ENCODE measurements at regions not wholly inside any gene's neighbourhood (a gene's known extent, or its start where the extent isn't known, plus 50 kb on each side); places are given as distances from the start of the nearest gene placed in this dataset.

GRCh38 chr5:33153372-33153771 is 287.4 kb upstream of the TARS1 start:
- H3K4me3 ChIP-seq (ENCODE audit: low read length): no peak overlapping the region
- TF ChIP-seq CTCF (conservative IDR thresholded peaks at IDR 0.05; ENCODE audit: low read depth, low read length) (no peak), EZH2 (IDR thresholded peaks at IDR 0.05; ENCODE audit: low read length, unreplicated experiment) (no peak), EZH2phosphoT487 (IDR thresholded peaks at IDR 0.05; ENCODE audit: borderline replicate concordance, low read length) (no peak)
- no peaks in the 10 kb centered on the region for H3F3A ChIP-seq (ENCODE audit: low read length, unreplicated experiment)
- no peaks in the 10 kb centered on the region for H3K79me2 ChIP-seq (ENCODE audit: low read length)
- intact Hi-C loops (cut with micrococcal nuclease): no loop called here
- ChIA-PET POLR2A (ENCODE audit: unreplicated experiment) (no interaction called here), CTCF (no interaction called here)
- DNase-seq (no peak), ATAC-seq (no peak)
- H3K4me1 ChIP-seq (ENCODE audit: insufficient read depth, low read length): peaks cover 17% of the 10 kb centered on the region
- peak overlapping the region; percentile 54 for H3K27ac ChIP-seq (ENCODE audit: low read length)
- no peaks in the 10 kb centered on the region for H3K9me2 ChIP-seq (replicated peaks; ENCODE audit: low read length)
- no peaks in the 10 kb centered on the region for H3K27me3 ChIP-seq (ENCODE audit: low read length)
- no peak overlapping the region for H3K4me2 ChIP-seq (ENCODE audit: low read length)
- H2AFZ ChIP-seq (ENCODE audit: low read length): peak overlapping the region; percentile 20; the same call in 1 of the 2 replicates
- no peak overlapping the region for H3K9ac ChIP-seq (ENCODE audit: low read length)
- H4K20me1 ChIP-seq (ENCODE audit: low read length): no peaks in the 10 kb centered on the region
- no peaks in the 10 kb centered on the region for H3K36me3 ChIP-seq (ENCODE audit: low read depth, low read length)
- BruUV-seq (replicated peaks): no TSS peak
- no peaks in the 10 kb centered on the region for H3K9me3 ChIP-seq (ENCODE audit: low read length)

GRCh38 chr5:33153831-33154230 is 286.9 kb upstream of the TARS1 start:
- H3K36me3 ChIP-seq (ENCODE audit: low read depth, low read length): no peaks in the 10 kb centered on the region
- no peaks in the 10 kb centered on the region for H3K9me3 ChIP-seq (ENCODE audit: low read length)
- intact Hi-C loops (cut with micrococcal nuclease): no loop called here
- no peaks in the 10 kb centered on the region for H3K27me3 ChIP-seq (ENCODE audit: low read length)
- peak; percentile 31; the same call in 1 of the 2 replicates for ATAC-seq
- H3K79me2 ChIP-seq (ENCODE audit: low read length): no peaks in the 10 kb centered on the region
- no peak overlapping the region for H3K4me2 ChIP-seq (ENCODE audit: low read length)
- ChIA-PET POLR2A (ENCODE audit: unreplicated experiment) (no interaction called here), CTCF (no interaction called here)
- H3K4me3 ChIP-seq (ENCODE audit: low read length): no peak overlapping the region
- no peak for TF ChIP-seq EZH2phosphoT487 (IDR thresholded peaks at IDR 0.05; ENCODE audit: borderline replicate concordance, low read length)
- TF ChIP-seq EZH2 (IDR thresholded peaks at IDR 0.05; ENCODE audit: low read length, unreplicated experiment): no peak
- no peak overlapping the region for H3K9ac ChIP-seq (ENCODE audit: low read length)
- no TSS peak for BruUV-seq (replicated peaks)
- H3K9me2 ChIP-seq (replicated peaks; ENCODE audit: low read length): no peaks in the 10 kb centered on the region
- no peaks in the 10 kb centered on the region for H4K20me1 ChIP-seq (ENCODE audit: low read length)
- peaks cover 13% of the 10 kb centered on the region for H3K4me1 ChIP-seq (ENCODE audit: insufficient read depth, low read length)
- peak overlapping the region; percentile 20; the same call in 1 of the 2 replicates for H2AFZ ChIP-seq (ENCODE audit: low read length)
- peak; percentile 73 for DNase-seq
- H3K27ac ChIP-seq (ENCODE audit: low read length): peak overlapping the region; percentile 54
- no peaks in the 10 kb centered on the region for H3F3A ChIP-seq (ENCODE audit: low read length, unreplicated experiment)

GRCh38 chr5:33160871-33161270 is 279.9 kb upstream of the TARS1 start:
- Histone ChIP-seq H3F3A (ENCODE audit: low read length, unreplicated experiment) (no peaks in the 10 kb centered on the region), H3K79me2 (ENCODE audit: low read length) (no peaks in the 10 kb centered on the region), H3K27me3 (ENCODE audit: low read length) (no peaks in the 10 kb centered on the region), H3K36me3 (ENCODE audit: low read depth, low read length) (no peaks in the 10 kb centered on the region), H2AFZ (ENCODE audit: low read length) (no peak overlapping the region), H4K20me1 (ENCODE audit: low read length) (no peaks in the 10 kb centered on the region), H3K9ac (ENCODE audit: low read length) (no peak overlapping the region), H3K4me3 (ENCODE audit: low read length) (no peak overlapping the region), H3K4me2 (ENCODE audit: low read length) (no peak overlapping the region), H3K27ac (ENCODE audit: low read length) (no peak overlapping the region), H3K4me1 (ENCODE audit: insufficient read depth, low read length) (no peaks in the 10 kb centered on the region), H3K9me3 (ENCODE audit: low read length) (peaks cover 4% of the 10 kb centered on the region; the same call in 1 of the 2 replicates), H3K9me2 (replicated peaks; ENCODE audit: low read length) (no peaks in the 10 kb centered on the region)
- DNase-seq: no peak
- ChIA-PET POLR2A (ENCODE audit: unreplicated experiment) (no interaction called here), CTCF (no interaction called here)
- ATAC-seq: no peak
- intact Hi-C loops (cut with micrococcal nuclease): no loop called here
- TF ChIP-seq CTCF (conservative IDR thresholded peaks at IDR 0.05; ENCODE audit: low read depth, low read length) (no peak), EZH2 (IDR thresholded peaks at IDR 0.05; ENCODE audit: low read length, unreplicated experiment) (no peak), EZH2phosphoT487 (IDR thresholded peaks at IDR 0.05; ENCODE audit: borderline replicate concordance, low read length) (no peak)
- BruUV-seq (replicated peaks): no TSS peak

All from PC-3 (cell line).